K562 (cell line): ENCODE measurements at regions not wholly inside any gene's neighbourhood (a gene's known extent, or its start where the extent isn't known, plus 50 kb on each side); places are given as distances from the start of the nearest gene placed in this dataset.

ENCODE experiments used
- ATAC-seq: fragments of 200-7000 bp; cut with Tn5 transposase; 3 replicates; pipeline ENCODE4 v1.9.1; 2020; ENCODE audit warnings: moderate library complexity
- BruUV-seq: library from RNA; stranded (reverse); fragments of 400-500 nt; replicated peaks from 2 replicates; lab custom pipeline; 2021; lab: Mats Ljungman, UMichigan
- CTCF ChIA-PET: fragments of 300-600 bp; formaldehyde crosslinking; extraction: SDS; loops from one replicate; lab custom pipeline; 2021; ENCODE audit warnings: low intra/inter-chr PET ratio; lab: Yijun Ruan, JAX
- POLR2A ChIA-PET: fragments of 300-600, 350-650 bp; sonication (Branson Sonifier 250); formaldehyde crosslinking; extraction: SDS; loops from one replicate; lab custom pipeline; 2021; ENCODE audit warnings: antibody characterized with exemption, inconsistent platforms; lab: Yijun Ruan, JAX
- DNase-seq, 4 experiments: peaks; one replicate each; pipeline versions ENCODE4 v3.0.0 to v3.0.0-alpha.2; 2011 to 2018; ENCODE audit warnings: low spot score in 3 of 4, mixed read lengths in 3 of 4; ENCODE audit errors: extremely low read depth in 1 of 4
- FAIRE-seq: peaks from 2 replicates; lab custom pipeline; 2011; peaks lifted over from hg19 to GRCh38; lab: Jason Lieb, UNC
- H2AFZ ChIP-seq: 2 replicates; pipeline ENCODE4 v1.6.0; 2011; ENCODE audit warnings: low read depth, low read length, control low read depth, inconsistent platforms
- H3K27ac ChIP-seq: fragments of 200-600 bp; 3 replicates; pipeline ENCODE4 v1.8.0; 2011; ENCODE audit warnings: low read depth, mild to moderate bottlenecking, control low read depth, inconsistent platforms, low read length, moderate library complexity, mixed read lengths; ENCODE audit errors: extremely low read depth
- H3K27me3 ChIP-seq, 2 experiments: fragments of 300-600 bp in 1 of 2; 2 replicates in 1 of 2; 3 replicates in 1 of 2; pipeline versions ENCODE4 v1.6.0 to v1.8.0; 2011; ENCODE audit warnings: inconsistent platforms in 2 of 2, low read length in 2 of 2, mild to moderate bottlenecking in 1 of 2, mixed read lengths in 1 of 2, moderate library complexity in 1 of 2; ENCODE audit not compliant: control insufficient read depth in 2 of 2, insufficient read depth in 2 of 2
- H3K36me3 ChIP-seq: fragments of 300-600 bp; 3 replicates; pipeline ENCODE4 v1.8.0; 2011; ENCODE audit warnings: mild to moderate bottlenecking, low read length, inconsistent platforms; ENCODE audit not compliant: control insufficient read depth, insufficient read depth
- H3K4me1 ChIP-seq, 2 experiments: fragments of 200-600 bp in 1 of 2; replicated peaks in 1 of 2; 2 replicates in 1 of 2; 3 replicates in 1 of 2; pipeline versions ENCODE4 v1.5.1 to v1.8.0; 2011; ENCODE audit warnings: inconsistent platforms in 2 of 2, low read length in 2 of 2, mild to moderate bottlenecking in 1 of 2, mixed read lengths in 1 of 2, moderate library complexity in 1 of 2; ENCODE audit not compliant: control insufficient read depth in 2 of 2, insufficient read depth in 2 of 2
- H3K4me2 ChIP-seq: 2 replicates; pipeline ENCODE4 v1.6.1; 2011; ENCODE audit warnings: low read length, control low read depth, inconsistent platforms, mixed read lengths; ENCODE audit not compliant: insufficient read depth
- H3K4me3 ChIP-seq: fragments of 200-600 bp; sonication (generic), shearing (Covaris generic); 2 replicates; pipeline ENCODE4 v1.5.1; 2016; ENCODE audit warnings: control low read depth, inconsistent platforms
- H3K79me2 ChIP-seq: fragments of 200-600 bp; 3 replicates; pipeline ENCODE4 v1.8.0; 2011; ENCODE audit warnings: low read length, inconsistent platforms; ENCODE audit not compliant: control insufficient read depth, insufficient read depth
- H3K9ac ChIP-seq, 2 experiments: 2 replicates each; pipeline versions ENCODE4 v1.6.0 to v1.6.1; 2011; ENCODE audit warnings: low read depth in 2 of 2, low read length in 2 of 2, control low read depth in 1 of 2, inconsistent platforms in 1 of 2, mild to moderate bottlenecking in 1 of 2, mixed read lengths in 1 of 2; ENCODE audit not compliant: insufficient read depth in 1 of 2
- H3K9me1 ChIP-seq: one replicate; pipeline ENCODE4 v1.6.0; 2011; ENCODE audit warnings: inconsistent platforms, mild to moderate bottlenecking, low read length, moderate library complexity; ENCODE audit not compliant: control insufficient read depth, insufficient read depth
- H3K9me3 ChIP-seq: replicated peaks from 2 replicates; pipeline ENCODE4 v1.5.1; 2011; ENCODE audit warnings: low read depth, low read length, inconsistent platforms; ENCODE audit not compliant: control insufficient read depth, insufficient read depth
- H4K20me1 ChIP-seq: replicated peaks from 2 replicates; pipeline ENCODE4 v1.6.1; 2011; ENCODE audit warnings: low read length, inconsistent platforms, mixed read lengths; ENCODE audit not compliant: control insufficient read depth, insufficient read depth
- FOSL1 ChIP-seq: fragments of 200-800 bp; sonication (Bioruptor generic); conservative IDR thresholded peaks from 2 replicates; pipeline ENCODE4 v1.6.1; 2016; ENCODE audit warnings: missing genetic modification characterization, missing compliant biosample characterization
- MBD2 ChIP-seq: sonication (generic); IDR thresholded peaks from 2 replicates; pipeline ENCODE4 v1.6.1; 2016; ENCODE audit warnings: low read depth, borderline replicate concordance
- RBFOX2 ChIP-seq: fragments of 200-400 bp; formaldehyde crosslinking; IDR thresholded peaks from 2 replicates; pipeline ENCODE4 v1.6.1; 2017; ENCODE audit warnings: low read depth, mild to moderate bottlenecking, low read length, moderate library complexity
- WGBS: fragments of 100-300 bp; shearing (Covaris generic); methylation state at CpG from one replicate; pipeline ENCODE4 v1.1.6; 2016; ENCODE audit warnings: low coverage, mixed read lengths; ENCODE audit not compliant: insufficient coverage; ENCODE audit errors: missing lambda C conversion rate; 5-methylcytosine and 5-hydroxymethylcytosine counted together
- in situ Hi-C: fragments of 300-500 bp; cut with MboI; formaldehyde crosslinking; loops from 4 replicates; pipeline ENCODE4 v1.15.0; 2018; ENCODE audit warnings: inconsistent platforms, mixed read lengths
- intact Hi-C: fragments of 100-400 bp; cut with micrococcal nuclease; formaldehyde crosslinking; loops from 2 replicates; pipeline ENCODE4 v1.14.2; 2022
- TF ChIP-seq, protein P1 (sequence below): sonication (generic); formaldehyde crosslinking; IDR thresholded peaks from 2 replicates; pipeline ENCODE4 v1.8.0; 2023; ENCODE audit warnings: missing genetic modification reagents, mild to moderate bottlenecking, borderline replicate concordance
- TF ChIP-seq, protein P2 (sequence below): IDR thresholded peaks from 2 replicates; pipeline ENCODE4 v1.6.1; 2011; ENCODE audit warnings: borderline replicate concordance, low read depth, mild to moderate bottlenecking, moderate library complexity, low read length; ENCODE audit not compliant: insufficient read depth, poor library complexity, severe bottlenecking
- TF ChIP-seq, protein P3 (sequence below): IDR thresholded peaks from 3 replicates; pipeline ENCODE4 v1.6.1; 2011; ENCODE audit warnings: borderline replicate concordance, mild to moderate bottlenecking; ENCODE audit not compliant: insufficient read length, insufficient read depth
- TF ChIP-seq, protein P4 (sequence below), 2 experiments: fragments of 450-650 bp in 1 of 2; sonication (generic) in 1 of 2; formaldehyde crosslinking in 1 of 2; IDR thresholded peaks in 1 of 2; conservative IDR thresholded peaks in 1 of 2; 2 replicates each; pipeline versions ENCODE4 v1.6.1 to v1.8.1; 2016 to 2023; ENCODE audit warnings: mild to moderate bottlenecking in 2 of 2, moderate library complexity in 2 of 2, inconsistent platforms in 1 of 2, missing genetic modification reagents in 1 of 2
- TF ChIP-seq, protein P5 (sequence below): IDR thresholded peaks from 2 replicates; pipeline ENCODE4 v1.6.1; 2014; ENCODE audit warnings: antibody characterized with exemption

DNA sequence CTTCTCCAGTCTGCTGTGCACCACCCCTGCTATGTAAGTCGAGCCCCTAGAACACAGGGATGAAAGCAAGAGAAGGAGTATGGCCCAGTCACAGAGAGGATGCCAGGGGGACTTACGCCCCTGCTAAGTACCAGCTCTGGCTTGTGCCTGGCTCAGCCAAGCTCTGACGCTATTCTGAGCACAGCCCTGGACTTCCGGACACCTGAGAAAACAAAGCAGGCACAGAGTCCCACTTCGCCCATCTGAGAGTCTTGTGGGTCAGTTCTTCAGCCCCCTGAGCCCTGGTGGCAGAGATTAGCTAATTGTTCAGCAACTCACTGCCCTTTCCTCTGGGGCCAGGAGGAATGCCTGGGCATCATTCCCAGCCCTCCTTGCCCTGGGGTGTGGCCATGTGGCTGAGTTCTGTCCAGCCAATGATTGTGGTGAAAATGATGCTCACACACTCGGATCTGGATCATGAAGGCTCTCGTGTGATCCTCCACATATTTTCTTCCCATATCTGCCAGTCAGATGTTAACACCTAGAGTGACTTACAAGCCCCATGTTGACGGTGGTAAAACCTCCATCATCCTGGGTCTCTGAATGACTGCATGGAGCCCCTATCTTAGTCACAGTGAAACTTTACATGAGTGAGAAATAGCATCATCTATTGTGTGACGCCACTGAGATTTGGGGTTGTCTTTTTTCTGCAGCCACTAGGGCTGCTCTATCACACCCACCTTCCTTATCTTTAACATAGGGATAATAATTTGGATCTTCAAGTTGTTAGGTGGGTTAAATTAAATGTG lies 105.7 kb downstream of the TPRA1 start:
- intact Hi-C loops = no loop called here
- ChIA-PET POLR2A (no interaction called here), CTCF (no interaction called here)
- TF ChIP-seq, protein P1, sequence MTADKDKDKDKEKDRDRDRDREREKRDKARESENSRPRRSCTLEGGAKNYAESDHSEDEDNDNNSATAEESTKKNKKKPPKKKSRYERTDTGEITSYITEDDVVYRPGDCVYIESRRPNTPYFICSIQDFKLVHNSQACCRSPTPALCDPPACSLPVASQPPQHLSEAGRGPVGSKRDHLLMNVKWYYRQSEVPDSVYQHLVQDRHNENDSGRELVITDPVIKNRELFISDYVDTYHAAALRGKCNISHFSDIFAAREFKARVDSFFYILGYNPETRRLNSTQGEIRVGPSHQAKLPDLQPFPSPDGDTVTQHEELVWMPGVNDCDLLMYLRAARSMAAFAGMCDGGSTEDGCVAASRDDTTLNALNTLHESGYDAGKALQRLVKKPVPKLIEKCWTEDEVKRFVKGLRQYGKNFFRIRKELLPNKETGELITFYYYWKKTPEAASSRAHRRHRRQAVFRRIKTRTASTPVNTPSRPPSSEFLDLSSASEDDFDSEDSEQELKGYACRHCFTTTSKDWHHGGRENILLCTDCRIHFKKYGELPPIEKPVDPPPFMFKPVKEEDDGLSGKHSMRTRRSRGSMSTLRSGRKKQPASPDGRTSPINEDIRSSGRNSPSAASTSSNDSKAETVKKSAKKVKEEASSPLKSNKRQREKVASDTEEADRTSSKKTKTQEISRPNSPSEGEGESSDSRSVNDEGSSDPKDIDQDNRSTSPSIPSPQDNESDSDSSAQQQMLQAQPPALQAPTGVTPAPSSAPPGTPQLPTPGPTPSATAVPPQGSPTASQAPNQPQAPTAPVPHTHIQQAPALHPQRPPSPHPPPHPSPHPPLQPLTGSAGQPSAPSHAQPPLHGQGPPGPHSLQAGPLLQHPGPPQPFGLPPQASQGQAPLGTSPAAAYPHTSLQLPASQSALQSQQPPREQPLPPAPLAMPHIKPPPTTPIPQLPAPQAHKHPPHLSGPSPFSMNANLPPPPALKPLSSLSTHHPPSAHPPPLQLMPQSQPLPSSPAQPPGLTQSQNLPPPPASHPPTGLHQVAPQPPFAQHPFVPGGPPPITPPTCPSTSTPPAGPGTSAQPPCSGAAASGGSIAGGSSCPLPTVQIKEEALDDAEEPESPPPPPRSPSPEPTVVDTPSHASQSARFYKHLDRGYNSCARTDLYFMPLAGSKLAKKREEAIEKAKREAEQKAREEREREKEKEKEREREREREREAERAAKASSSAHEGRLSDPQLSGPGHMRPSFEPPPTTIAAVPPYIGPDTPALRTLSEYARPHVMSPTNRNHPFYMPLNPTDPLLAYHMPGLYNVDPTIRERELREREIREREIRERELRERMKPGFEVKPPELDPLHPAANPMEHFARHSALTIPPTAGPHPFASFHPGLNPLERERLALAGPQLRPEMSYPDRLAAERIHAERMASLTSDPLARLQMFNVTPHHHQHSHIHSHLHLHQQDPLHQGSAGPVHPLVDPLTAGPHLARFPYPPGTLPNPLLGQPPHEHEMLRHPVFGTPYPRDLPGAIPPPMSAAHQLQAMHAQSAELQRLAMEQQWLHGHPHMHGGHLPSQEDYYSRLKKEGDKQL (CRISPR knock-in tag) = no peak
- TF ChIP-seq, protein P2, sequence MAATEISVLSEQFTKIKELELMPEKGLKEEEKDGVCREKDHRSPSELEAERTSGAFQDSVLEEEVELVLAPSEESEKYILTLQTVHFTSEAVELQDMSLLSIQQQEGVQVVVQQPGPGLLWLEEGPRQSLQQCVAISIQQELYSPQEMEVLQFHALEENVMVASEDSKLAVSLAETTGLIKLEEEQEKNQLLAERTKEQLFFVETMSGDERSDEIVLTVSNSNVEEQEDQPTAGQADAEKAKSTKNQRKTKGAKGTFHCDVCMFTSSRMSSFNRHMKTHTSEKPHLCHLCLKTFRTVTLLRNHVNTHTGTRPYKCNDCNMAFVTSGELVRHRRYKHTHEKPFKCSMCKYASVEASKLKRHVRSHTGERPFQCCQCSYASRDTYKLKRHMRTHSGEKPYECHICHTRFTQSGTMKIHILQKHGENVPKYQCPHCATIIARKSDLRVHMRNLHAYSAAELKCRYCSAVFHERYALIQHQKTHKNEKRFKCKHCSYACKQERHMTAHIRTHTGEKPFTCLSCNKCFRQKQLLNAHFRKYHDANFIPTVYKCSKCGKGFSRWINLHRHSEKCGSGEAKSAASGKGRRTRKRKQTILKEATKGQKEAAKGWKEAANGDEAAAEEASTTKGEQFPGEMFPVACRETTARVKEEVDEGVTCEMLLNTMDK = no peak
- TF ChIP-seq, protein P3, sequence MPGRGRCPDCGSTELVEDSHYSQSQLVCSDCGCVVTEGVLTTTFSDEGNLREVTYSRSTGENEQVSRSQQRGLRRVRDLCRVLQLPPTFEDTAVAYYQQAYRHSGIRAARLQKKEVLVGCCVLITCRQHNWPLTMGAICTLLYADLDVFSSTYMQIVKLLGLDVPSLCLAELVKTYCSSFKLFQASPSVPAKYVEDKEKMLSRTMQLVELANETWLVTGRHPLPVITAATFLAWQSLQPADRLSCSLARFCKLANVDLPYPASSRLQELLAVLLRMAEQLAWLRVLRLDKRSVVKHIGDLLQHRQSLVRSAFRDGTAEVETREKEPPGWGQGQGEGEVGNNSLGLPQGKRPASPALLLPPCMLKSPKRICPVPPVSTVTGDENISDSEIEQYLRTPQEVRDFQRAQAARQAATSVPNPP = no peak
- no peak for TF ChIP-seq MBD2
- no peak for TF ChIP-seq FOSL1 (tag)
- TF ChIP-seq, protein P4, sequence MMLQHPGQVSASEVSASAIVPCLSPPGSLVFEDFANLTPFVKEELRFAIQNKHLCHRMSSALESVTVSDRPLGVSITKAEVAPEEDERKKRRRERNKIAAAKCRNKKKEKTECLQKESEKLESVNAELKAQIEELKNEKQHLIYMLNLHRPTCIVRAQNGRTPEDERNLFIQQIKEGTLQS (IDR thresholded peaks at IDR 0.05) = no peak
- TF ChIP-seq, protein P4 (CRISPR knock-in tag; conservative IDR thresholded peaks at IDR 0.05) = no peak
- TF ChIP-seq, protein P5, sequence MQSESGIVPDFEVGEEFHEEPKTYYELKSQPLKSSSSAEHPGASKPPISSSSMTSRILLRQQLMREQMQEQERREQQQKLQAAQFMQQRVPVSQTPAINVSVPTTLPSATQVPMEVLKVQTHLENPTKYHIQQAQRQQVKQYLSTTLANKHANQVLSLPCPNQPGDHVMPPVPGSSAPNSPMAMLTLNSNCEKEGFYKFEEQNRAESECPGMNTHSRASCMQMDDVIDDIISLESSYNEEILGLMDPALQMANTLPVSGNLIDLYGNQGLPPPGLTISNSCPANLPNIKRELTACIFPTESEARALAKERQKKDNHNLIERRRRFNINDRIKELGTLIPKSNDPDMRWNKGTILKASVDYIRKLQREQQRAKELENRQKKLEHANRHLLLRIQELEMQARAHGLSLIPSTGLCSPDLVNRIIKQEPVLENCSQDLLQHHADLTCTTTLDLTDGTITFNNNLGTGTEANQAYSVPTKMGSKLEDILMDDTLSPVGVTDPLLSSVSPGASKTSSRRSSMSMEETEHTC = no peak
- TF ChIP-seq RBFOX2 = no peak

More for the DNA sequence above, 105.7 kb downstream of the TPRA1 start:
- DNase-seq = no peak
- no TSS peak for BruUV-seq
- Histone ChIP-seq H2AFZ (no peak overlapping the region), H3K27ac (no peak overlapping the region), H3K27me3 (peaks cover 0 to 32% of the 10 kb centered on the region in 2 experiments; a peak in 2 of 5 replicates), H3K9ac (no peak overlapping the region), H3K36me3 (no peaks in the 10 kb centered on the region), H3K4me1 (no peaks in the 10 kb centered on the region), H3K9me1 (no peaks in the 10 kb centered on the region), H3K79me2 (no peaks in the 10 kb centered on the region), H4K20me1 (no peaks in the 10 kb centered on the region), H3K4me2 (no peak overlapping the region), H3K4me3 (no peak overlapping the region), H3K9me3 (no peaks in the 10 kb centered on the region)
- 0% methylated on average over 6 of the region's 9 CpGs for WGBS
- no peak for FAIRE-seq
- no peak for ATAC-seq
- in situ Hi-C loops = no loop called here
